ENCODE measurements at regions not wholly inside any gene's neighbourhood (a gene's known extent, or its start where the extent isn't known, plus 50 kb on each side); places are given as distances from the start of the nearest gene placed in this dataset.

DNA sequence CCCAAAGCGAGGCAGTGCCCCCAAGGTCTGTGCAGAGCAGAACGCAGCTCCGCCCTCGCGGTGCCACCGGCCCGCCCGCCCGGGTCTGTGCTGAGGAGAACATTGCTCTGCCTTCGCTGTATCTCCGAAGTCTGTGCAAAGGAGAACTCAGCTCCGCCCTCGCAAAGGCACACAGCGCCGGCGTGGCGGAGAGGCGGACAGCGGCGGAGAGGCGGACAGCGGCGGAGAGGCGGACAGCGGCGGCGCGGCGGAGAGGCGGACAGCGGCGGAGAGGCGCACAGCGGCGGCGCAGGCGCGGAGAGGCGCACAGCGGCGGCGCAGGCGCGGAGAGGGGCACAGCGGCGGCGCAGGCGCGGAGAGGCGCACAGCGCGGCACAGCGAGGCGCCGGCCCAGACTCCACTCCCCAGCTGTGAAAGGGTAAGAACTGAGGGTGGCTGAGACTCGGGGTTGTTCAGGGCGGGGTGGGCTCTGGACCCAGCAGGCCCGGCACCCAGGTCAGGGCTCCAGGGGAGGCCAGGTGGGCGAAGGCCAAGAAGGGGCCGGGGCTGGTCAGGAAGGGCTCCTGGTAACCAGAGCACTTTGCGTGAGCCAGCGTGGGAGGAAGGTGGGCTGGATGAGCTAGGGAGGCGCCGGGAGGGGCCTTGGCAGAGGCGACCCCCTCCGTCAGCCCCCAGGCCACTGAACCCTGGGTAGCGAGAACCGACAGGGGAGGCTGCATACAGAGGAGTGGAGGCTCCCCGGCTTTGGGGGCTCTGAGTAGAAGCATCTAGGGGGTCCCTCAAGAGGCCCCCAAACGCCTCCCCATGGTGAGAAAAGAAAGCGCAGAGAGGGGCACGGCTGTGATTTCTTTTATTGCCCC lies 53.4 kb downstream of the VPREB1 start:
- TF ChIP-seq, protein P1, sequence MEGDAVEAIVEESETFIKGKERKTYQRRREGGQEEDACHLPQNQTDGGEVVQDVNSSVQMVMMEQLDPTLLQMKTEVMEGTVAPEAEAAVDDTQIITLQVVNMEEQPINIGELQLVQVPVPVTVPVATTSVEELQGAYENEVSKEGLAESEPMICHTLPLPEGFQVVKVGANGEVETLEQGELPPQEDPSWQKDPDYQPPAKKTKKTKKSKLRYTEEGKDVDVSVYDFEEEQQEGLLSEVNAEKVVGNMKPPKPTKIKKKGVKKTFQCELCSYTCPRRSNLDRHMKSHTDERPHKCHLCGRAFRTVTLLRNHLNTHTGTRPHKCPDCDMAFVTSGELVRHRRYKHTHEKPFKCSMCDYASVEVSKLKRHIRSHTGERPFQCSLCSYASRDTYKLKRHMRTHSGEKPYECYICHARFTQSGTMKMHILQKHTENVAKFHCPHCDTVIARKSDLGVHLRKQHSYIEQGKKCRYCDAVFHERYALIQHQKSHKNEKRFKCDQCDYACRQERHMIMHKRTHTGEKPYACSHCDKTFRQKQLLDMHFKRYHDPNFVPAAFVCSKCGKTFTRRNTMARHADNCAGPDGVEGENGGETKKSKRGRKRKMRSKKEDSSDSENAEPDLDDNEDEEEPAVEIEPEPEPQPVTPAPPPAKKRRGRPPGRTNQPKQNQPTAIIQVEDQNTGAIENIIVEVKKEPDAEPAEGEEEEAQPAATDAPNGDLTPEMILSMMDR (IDR thresholded peaks at IDR 0.05): peak; percentile 5 to 24 (median 10)
- TF ChIP-seq POLR2A (IDR thresholded peaks at IDR 0.05): peak; percentile 66

Data from right lobe of liver (tissue), 4 donors.